ENCODE measurements at regions not wholly inside any gene's neighbourhood (a gene's known extent, or its start where the extent isn't known, plus 50 kb on each side); places are given as distances from the start of the nearest gene placed in this dataset.
A peak's percentile ranks its signal among the peaks of the same experiment; 100 is the strongest.

GRCh38 chr12:20122274-20122673 is 246.1 kb upstream of the PDE3A start:
- peak overlapping the region; percentile 1 for H2AFZ ChIP-seq (ENCODE audit: low read length)
- H3K23ac ChIP-seq (ENCODE audit: low read depth, low read length, poor library complexity): no peak overlapping the region
- no peak overlapping the region for H3K4ac ChIP-seq (ENCODE audit: low read length)
- no peak overlapping the region for H4K8ac ChIP-seq (ENCODE audit: low read depth, low read length)
- no peak overlapping the region for H2BK5ac ChIP-seq (ENCODE audit: low read length)
- no peak overlapping the region for H2BK15ac ChIP-seq (ENCODE audit: low read length)
- no peaks in the 10 kb centered on the region for H3K27me3 ChIP-seq (ENCODE audit: control insufficient read depth in 3 of 3, insufficient read depth in 3 of 3, low read depth in 1 of 3, low read length in 3 of 3)
- no peak overlapping the region for H3K4me3 ChIP-seq (ENCODE audit: low read length in 2 of 2)
- H3K14ac ChIP-seq (ENCODE audit: low read length): no peak overlapping the region
- H2BK12ac ChIP-seq (ENCODE audit: low read length): no peak overlapping the region
- no peak overlapping the region for H3K18ac ChIP-seq (ENCODE audit: low read length)
- H3K4me2 ChIP-seq (ENCODE audit: insufficient read depth, low read length, poor library complexity, severe bottlenecking): no peak overlapping the region
- no peak overlapping the region for H2BK120ac ChIP-seq (ENCODE audit: low read depth, low read length)
- no peak overlapping the region for H3K27ac ChIP-seq (replicated peaks; ENCODE audit: low read length)
- no peaks in the 10 kb centered on the region for H3K9me3 ChIP-seq (replicated peaks in 1 of 2; ENCODE audit: control insufficient read depth in 2 of 2, insufficient read depth in 1 of 2, low read depth in 1 of 2, low read length in 2 of 2)
- peaks cover 0 to 1% of the 10 kb centered on the region in 2 donors for H3K4me1 ChIP-seq (ENCODE audit: control insufficient read depth in 2 of 2, insufficient read depth in 1 of 2, low read depth in 1 of 2, low read length in 2 of 2)
- no peaks in the 10 kb centered on the region for H3K79me1 ChIP-seq (ENCODE audit: low read depth, low read length)
- WGBS, 2 donors (ENCODE audit: extremely low coverage in 2 of 2, insufficient read length in 2 of 2, insufficient replicate concordance in 1 of 2): no CpG with 5 or more reads among the region's 4 CpGs
- H3K9ac ChIP-seq (ENCODE audit: low read depth, low read length, poor library complexity): no peak overlapping the region
- no peak overlapping the region for H2AK5ac ChIP-seq (ENCODE audit: low read depth, low read length)
- no peak overlapping the region for H4K91ac ChIP-seq (ENCODE audit: low read depth, low read length, poor library complexity)
- H3K36me3 ChIP-seq (replicated peaks in 1 of 2; ENCODE audit: control insufficient read depth in 2 of 2, insufficient read depth in 2 of 2, low read length in 2 of 2): no peaks in the 10 kb centered on the region
- DNase-seq (ENCODE audit: low spot score): no peak

- H2BK120ac ChIP-seq (ENCODE audit: low read depth, low read length): no peak overlapping the region
- H2AK5ac ChIP-seq (ENCODE audit: low read depth, low read length): no peak overlapping the region
- no peaks in the 10 kb centered on the region for H3K9me3 ChIP-seq (replicated peaks in 1 of 2; ENCODE audit: control insufficient read depth in 2 of 2, insufficient read depth in 1 of 2, low read depth in 1 of 2, low read length in 2 of 2)
- H2BK15ac ChIP-seq (ENCODE audit: low read length): no peak overlapping the region
- no peaks in the 10 kb centered on the region for H3K36me3 ChIP-seq (replicated peaks in 1 of 2; ENCODE audit: control insufficient read depth in 2 of 2, insufficient read depth in 2 of 2, low read length in 2 of 2)
- no peak for DNase-seq (ENCODE audit: low spot score)
- H2BK12ac ChIP-seq (ENCODE audit: low read length): no peak overlapping the region
- H3K23ac ChIP-seq (ENCODE audit: low read depth, low read length, poor library complexity): no peak overlapping the region
- H2BK5ac ChIP-seq (ENCODE audit: low read length): no peak overlapping the region
- H4K8ac ChIP-seq (ENCODE audit: low read depth, low read length): no peak overlapping the region
- WGBS, 2 donors (ENCODE audit: extremely low coverage in 2 of 2, insufficient read length in 2 of 2, insufficient replicate concordance in 1 of 2): no CpG with 5 or more reads among the region's 4 CpGs
- no peak overlapping the region for H3K4ac ChIP-seq (ENCODE audit: low read length)
- no peak overlapping the region for H3K27ac ChIP-seq (replicated peaks; ENCODE audit: low read length)
- H3K27me3 ChIP-seq (ENCODE audit: control insufficient read depth in 3 of 3, insufficient read depth in 3 of 3, low read depth in 1 of 3, low read length in 3 of 3): no peaks in the 10 kb centered on the region
- no peaks in the 10 kb centered on the region for H3K79me1 ChIP-seq (ENCODE audit: low read depth, low read length)
- H3K9ac ChIP-seq (ENCODE audit: low read depth, low read length, poor library complexity): no peak overlapping the region
- H3K4me3 ChIP-seq (ENCODE audit: low read length in 2 of 2): no peak overlapping the region
- H3K14ac ChIP-seq (ENCODE audit: low read length): no peak overlapping the region
- peaks cover 0 to 1% of the 10 kb centered on the region in 2 donors for H3K4me1 ChIP-seq (ENCODE audit: control insufficient read depth in 2 of 2, insufficient read depth in 1 of 2, low read depth in 1 of 2, low read length in 2 of 2)
- H3K4me2 ChIP-seq (ENCODE audit: insufficient read depth, low read length, poor library complexity, severe bottlenecking): no peak overlapping the region
- H2AFZ ChIP-seq (ENCODE audit: low read length): no peak overlapping the region
- no peak overlapping the region for H4K91ac ChIP-seq (ENCODE audit: low read depth, low read length, poor library complexity)
- no peak overlapping the region for H3K18ac ChIP-seq (ENCODE audit: low read length)
Observed at GRCh38 chr12:20123465-20123864, 244.9 kb upstream of the PDE3A start.

DNA sequence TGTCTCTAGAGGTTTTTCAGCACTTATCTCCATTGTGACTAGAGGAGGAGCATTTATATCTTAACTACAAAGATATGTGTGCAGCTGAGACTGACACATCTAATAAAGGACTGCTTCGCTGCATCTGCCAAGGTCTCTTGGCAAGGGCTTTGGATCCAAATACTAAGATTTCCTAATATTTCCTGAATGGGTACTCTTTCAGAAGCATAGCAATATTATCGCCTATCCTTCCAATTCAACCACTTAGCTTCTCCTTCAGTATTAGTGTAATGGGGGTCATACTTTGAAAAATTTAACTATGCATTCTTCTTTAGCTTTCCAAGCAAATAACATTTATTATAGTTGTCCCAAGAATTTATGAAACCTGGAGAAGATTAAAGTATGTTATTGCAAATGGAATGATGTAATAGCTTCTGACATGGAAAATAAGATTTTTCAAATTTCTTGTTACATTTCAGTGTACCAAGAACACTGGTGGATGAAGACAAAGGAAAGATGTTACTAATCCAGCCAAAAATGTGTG is 243.0 kb upstream of the PDE3A start:
- Histone ChIP-seq H4K91ac (ENCODE audit: low read depth, low read length, poor library complexity) (no peak overlapping the region), H2AFZ (ENCODE audit: low read length) (no peak overlapping the region), H3K23ac (ENCODE audit: low read depth, low read length, poor library complexity) (no peak overlapping the region), H3K9ac (ENCODE audit: low read depth, low read length, poor library complexity) (no peak overlapping the region), H3K4me3 (ENCODE audit: low read length in 2 of 2) (no peak overlapping the region), H2BK120ac (ENCODE audit: low read depth, low read length) (no peak overlapping the region), H3K79me1 (ENCODE audit: low read depth, low read length) (no peaks in the 10 kb centered on the region), H4K8ac (ENCODE audit: low read depth, low read length) (no peak overlapping the region), H3K18ac (ENCODE audit: low read length) (no peak overlapping the region), H2AK5ac (ENCODE audit: low read depth, low read length) (no peak overlapping the region), H3K4me1 (ENCODE audit: control insufficient read depth in 2 of 2, insufficient read depth in 1 of 2, low read depth in 1 of 2, low read length in 2 of 2) (peaks cover 0 to 1% of the 10 kb centered on the region in 2 donors), H3K36me3 (replicated peaks in 1 of 2; ENCODE audit: control insufficient read depth in 2 of 2, insufficient read depth in 2 of 2, low read length in 2 of 2) (no peaks in the 10 kb centered on the region), H3K27ac (replicated peaks; ENCODE audit: low read length) (no peak overlapping the region), H2BK15ac (ENCODE audit: low read length) (no peak overlapping the region), H3K4me2 (ENCODE audit: insufficient read depth, low read length, poor library complexity, severe bottlenecking) (no peak overlapping the region), H3K9me3 (replicated peaks in 1 of 2; ENCODE audit: control insufficient read depth in 2 of 2, insufficient read depth in 1 of 2, low read depth in 1 of 2, low read length in 2 of 2) (no peaks in the 10 kb centered on the region), H2BK5ac (ENCODE audit: low read length) (no peak overlapping the region), H3K4ac (ENCODE audit: low read length) (no peak overlapping the region), H3K27me3 (ENCODE audit: control insufficient read depth in 3 of 3, insufficient read depth in 3 of 3, low read depth in 1 of 3, low read length in 3 of 3) (no peaks in the 10 kb centered on the region), H2BK12ac (ENCODE audit: low read length) (no peak overlapping the region), H3K14ac (ENCODE audit: low read length) (no peak overlapping the region)
- no CpG with 5 or more reads among the region's 2 CpGs for WGBS, 2 donors (ENCODE audit: extremely low coverage in 2 of 2, insufficient read length in 2 of 2, insufficient replicate concordance in 1 of 2)
- DNase-seq (ENCODE audit: low spot score): no peak

GRCh38 chr12:20126601-20127000 is 241.7 kb upstream of the PDE3A start:
- Histone ChIP-seq H4K8ac (ENCODE audit: low read depth, low read length) (no peak overlapping the region), H2BK120ac (ENCODE audit: low read depth, low read length) (no peak overlapping the region), H3K4me3 (ENCODE audit: low read length in 2 of 2) (no peak overlapping the region), H3K4me1 (ENCODE audit: control insufficient read depth in 2 of 2, insufficient read depth in 1 of 2, low read depth in 1 of 2, low read length in 2 of 2) (peaks cover 0 to 1% of the 10 kb centered on the region in 2 donors), H3K27me3 (ENCODE audit: control insufficient read depth in 3 of 3, insufficient read depth in 3 of 3, low read depth in 1 of 3, low read length in 3 of 3) (no peaks in the 10 kb centered on the region), H3K18ac (ENCODE audit: low read length) (no peak overlapping the region), H2AK5ac (ENCODE audit: low read depth, low read length) (no peak overlapping the region), H3K4ac (ENCODE audit: low read length) (no peak overlapping the region), H3K27ac (replicated peaks; ENCODE audit: low read length) (no peak overlapping the region), H3K4me2 (ENCODE audit: insufficient read depth, low read length, poor library complexity, severe bottlenecking) (no peak overlapping the region), H2BK12ac (ENCODE audit: low read length) (no peak overlapping the region), H2AFZ (ENCODE audit: low read length) (no peak overlapping the region), H3K36me3 (replicated peaks in 1 of 2; ENCODE audit: control insufficient read depth in 2 of 2, insufficient read depth in 2 of 2, low read length in 2 of 2) (no peaks in the 10 kb centered on the region), H2BK15ac (ENCODE audit: low read length) (no peak overlapping the region), H3K14ac (ENCODE audit: low read length) (no peak overlapping the region), H2BK5ac (ENCODE audit: low read length) (no peak overlapping the region), H3K79me1 (ENCODE audit: low read depth, low read length) (no peaks in the 10 kb centered on the region), H3K9me3 (replicated peaks in 1 of 2; ENCODE audit: control insufficient read depth in 2 of 2, insufficient read depth in 1 of 2, low read depth in 1 of 2, low read length in 2 of 2) (no peaks in the 10 kb centered on the region), H3K9ac (ENCODE audit: low read depth, low read length, poor library complexity) (no peak overlapping the region), H4K91ac (ENCODE audit: low read depth, low read length, poor library complexity) (no peak overlapping the region), H3K23ac (ENCODE audit: low read depth, low read length, poor library complexity) (no peak overlapping the region)
- no peak for DNase-seq (ENCODE audit: low spot score)
- no CpG with 5 or more reads among the region's 4 CpGs for WGBS, 2 donors (ENCODE audit: extremely low coverage in 2 of 2, insufficient read length in 2 of 2, insufficient replicate concordance in 1 of 2)
